Mesendoderm (in vitro differentiated cells): ENCODE measurements at regions not wholly inside any gene's neighbourhood (a gene's known extent, or its start where the extent isn't known, plus 50 kb on each side); places are given as distances from the start of the nearest gene placed in this dataset.
A peak's percentile ranks its signal among the peaks of the same experiment; 100 is the strongest.

ENCODE experiments used
- DNase-seq: peaks from one replicate; pipeline ENCODE4 v3.0.0; 2013
- H2AK5ac ChIP-seq: 2 replicates; pipeline ENCODE4 v1.6.1; 2013; ENCODE audit warnings: low read length, inconsistent platforms
- H2BK120ac ChIP-seq: 2 replicates; pipeline ENCODE4 v1.6.1; 2013; ENCODE audit warnings: low read depth, mild to moderate bottlenecking, low read length, moderate library complexity, mixed read lengths
- H2BK15ac ChIP-seq: replicated peaks from 2 replicates; pipeline ENCODE4 v1.6.1; 2013; ENCODE audit warnings: low read depth, mild to moderate bottlenecking, moderate library complexity
- H2BK5ac ChIP-seq: 2 replicates; pipeline ENCODE4 v1.6.1; 2013; ENCODE audit warnings: low read length, inconsistent platforms
- H3K18ac ChIP-seq: 2 replicates; pipeline ENCODE4 v1.6.1; 2013; ENCODE audit warnings: mild to moderate bottlenecking, low read length, mixed read lengths
- H3K23ac ChIP-seq: one replicate; pipeline ENCODE4 v1.6.1; 2013; ENCODE audit warnings: low read length
- H3K27ac ChIP-seq: 2 replicates; pipeline ENCODE4 v1.5.1; 2013; ENCODE audit warnings: low read depth, mild to moderate bottlenecking, inconsistent platforms, low read length, moderate library complexity
- H3K27me3 ChIP-seq: 2 replicates; pipeline ENCODE4 v1.6.1; 2013; ENCODE audit warnings: low read length, control low read depth, mild to moderate bottlenecking, inconsistent platforms; ENCODE audit not compliant: insufficient read depth, poor library complexity
- H3K36me3 ChIP-seq: 2 replicates; pipeline ENCODE4 v1.6.1; 2013; ENCODE audit warnings: low read length, inconsistent platforms; ENCODE audit not compliant: control insufficient read depth, insufficient read depth
- H3K4ac ChIP-seq: one replicate; pipeline ENCODE4 v1.6.1; 2013; ENCODE audit warnings: low read depth, mild to moderate bottlenecking, low read length, moderate library complexity
- H3K4me1 ChIP-seq: 2 replicates; pipeline ENCODE4 v1.6.1; 2013; ENCODE audit warnings: low read depth, low read length, inconsistent platforms; ENCODE audit not compliant: control insufficient read depth
- H3K4me2 ChIP-seq: 2 replicates; pipeline ENCODE4 v1.6.1; 2013; ENCODE audit warnings: low read length
- H3K4me3 ChIP-seq: 2 replicates; pipeline ENCODE4 v1.5.1; 2013; ENCODE audit warnings: mild to moderate bottlenecking, low read length
- H3K56ac ChIP-seq: one replicate; pipeline ENCODE4 v1.6.1; 2013; ENCODE audit warnings: low read length
- H3K79me1 ChIP-seq: 2 replicates; pipeline ENCODE4 v1.6.1; 2013; ENCODE audit warnings: low read length, inconsistent platforms
- H3K79me2 ChIP-seq: 2 replicates; pipeline ENCODE4 v1.6.1; 2013; ENCODE audit warnings: mild to moderate bottlenecking, low read length; ENCODE audit not compliant: control insufficient read depth, insufficient read depth
- H3K9ac ChIP-seq: 2 replicates; pipeline ENCODE4 v1.6.1; 2013; ENCODE audit warnings: low read length, inconsistent platforms
- H4K5ac ChIP-seq: one replicate; pipeline ENCODE4 v1.6.1; 2013; ENCODE audit warnings: low read length
- H4K8ac ChIP-seq: one replicate; pipeline ENCODE4 v1.6.1; 2013; ENCODE audit warnings: low read depth, mild to moderate bottlenecking, control low read depth, low read length, moderate library complexity
- WGBS: extraction: QIAGEN DNeasy Blood & Tissue Kit; methylation state at CpG from one replicate; pipeline ENCODE4 v1.1.7; 2013; ENCODE audit warnings: low lambda C conversion rate, missing lambda C conversion rate; ENCODE audit not compliant: insufficient coverage; ENCODE audit errors: extremely low coverage; 5-methylcytosine and 5-hydroxymethylcytosine counted together

- Histone ChIP-seq H4K5ac (no peak overlapping the region), H3K4me2 (no peak overlapping the region), H3K56ac (no peak overlapping the region), H2AK5ac (no peak overlapping the region), H2BK5ac (no peak overlapping the region), H3K79me1 (no peaks in the 10 kb centered on the region), H4K8ac (no peak overlapping the region), H3K27me3 (no peaks in the 10 kb centered on the region), H3K23ac (no peak overlapping the region), H3K4ac (no peak overlapping the region), H3K4me1 (no peaks in the 10 kb centered on the region), H2BK15ac (no peak overlapping the region), H2BK120ac (no peak overlapping the region), H3K9ac (no peak overlapping the region), H3K4me3 (no peak overlapping the region), H3K79me2 (no peaks in the 10 kb centered on the region), H3K36me3 (no peaks in the 10 kb centered on the region), H3K27ac (no peak overlapping the region), H3K18ac (no peak overlapping the region)
- peak; percentile 6 for DNase-seq
- WGBS = no CpG with 5 or more reads among the region's 3 CpGs
Observed at GRCh38 chr5:147017191-147017590, 138.6 kb upstream of the PPP2R2B start.

GRCh38 chr5:147017621-147018020 lies 139.1 kb upstream of the PPP2R2B start:
- H3K56ac ChIP-seq = no peak overlapping the region
- H3K18ac ChIP-seq = no peak overlapping the region
- H4K5ac ChIP-seq = no peak overlapping the region
- no peak overlapping the region for H2AK5ac ChIP-seq
- H3K23ac ChIP-seq = no peak overlapping the region
- H3K79me1 ChIP-seq = no peaks in the 10 kb centered on the region
- no peak overlapping the region for H2BK5ac ChIP-seq
- H3K27ac ChIP-seq = no peak overlapping the region
- no peaks in the 10 kb centered on the region for H3K4me1 ChIP-seq
- no peak overlapping the region for H2BK15ac ChIP-seq
- H2BK120ac ChIP-seq = no peak overlapping the region
- no peak overlapping the region for H3K4ac ChIP-seq
- no peak overlapping the region for H4K8ac ChIP-seq
- no peaks in the 10 kb centered on the region for H3K36me3 ChIP-seq
- H3K4me3 ChIP-seq = no peak overlapping the region
- no peaks in the 10 kb centered on the region for H3K27me3 ChIP-seq
- no peak overlapping the region for H3K9ac ChIP-seq
- no peaks in the 10 kb centered on the region for H3K79me2 ChIP-seq
- peak; percentile 73 for DNase-seq
- no peak overlapping the region for H3K4me2 ChIP-seq

- Histone ChIP-seq H3K36me3 (no peaks in the 10 kb centered on the region), H3K79me2 (no peaks in the 10 kb centered on the region), H2AK5ac (no peak overlapping the region), H2BK15ac (no peak overlapping the region), H3K23ac (no peak overlapping the region), H3K27ac (no peak overlapping the region), H3K18ac (no peak overlapping the region), H3K4me1 (no peaks in the 10 kb centered on the region), H3K56ac (no peak overlapping the region), H3K4me3 (no peak overlapping the region), H4K8ac (no peak overlapping the region), H3K4me2 (no peak overlapping the region), H2BK120ac (no peak overlapping the region), H3K27me3 (no peaks in the 10 kb centered on the region), H3K79me1 (no peaks in the 10 kb centered on the region), H3K4ac (no peak overlapping the region), H4K5ac (no peak overlapping the region), H2BK5ac (no peak overlapping the region), H3K9ac (no peak overlapping the region)
- no peak for DNase-seq
- no CpG with 5 or more reads among the region's 1 CpG for WGBS
Observed at GRCh38 chr5:147018812-147019211, 140.3 kb upstream of the PPP2R2B start.

DNA sequence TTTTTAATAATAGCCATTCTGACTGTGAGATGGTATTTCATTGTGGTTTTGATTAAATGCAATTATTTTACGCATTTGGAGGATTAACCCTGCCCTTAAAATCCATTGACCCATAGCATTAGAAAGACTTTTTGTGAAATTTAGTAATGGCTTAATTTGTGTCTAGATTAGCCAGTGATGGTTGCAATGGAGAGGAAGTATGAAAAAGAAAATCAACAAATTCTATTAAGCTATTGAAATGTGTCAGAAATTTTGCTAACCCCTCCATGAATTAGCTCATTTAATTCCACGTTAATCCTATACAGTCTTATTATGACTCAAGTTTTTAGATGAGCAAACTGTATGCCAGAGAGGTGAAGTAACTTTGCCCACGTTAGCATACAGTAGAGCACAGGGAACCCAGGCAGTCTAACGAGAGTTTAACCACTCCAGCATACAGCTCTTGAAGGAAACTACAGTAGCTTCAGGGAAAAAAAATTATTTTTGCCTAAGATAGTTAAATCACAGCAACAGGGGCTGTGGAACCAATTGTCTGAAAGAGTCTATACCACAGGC lies 158.2 kb upstream of the PPP2R2B start:
- no peak overlapping the region for H3K4me2 ChIP-seq
- no peak overlapping the region for H4K8ac ChIP-seq
- no peak overlapping the region for H3K27ac ChIP-seq
- H2BK5ac ChIP-seq = no peak overlapping the region
- H2AK5ac ChIP-seq = no peak overlapping the region
- no peak overlapping the region for H2BK120ac ChIP-seq
- no peak overlapping the region for H3K23ac ChIP-seq
- H4K5ac ChIP-seq = no peak overlapping the region
- WGBS = no CpG with 5 or more reads among the region's 4 CpGs
- peak overlapping the region; percentile 57 for H2BK15ac ChIP-seq
- H3K9ac ChIP-seq = no peak overlapping the region
- H3K18ac ChIP-seq = no peak overlapping the region
- no peak overlapping the region for H3K4me3 ChIP-seq
- DNase-seq = no peak
- no peaks in the 10 kb centered on the region for H3K79me1 ChIP-seq
- H3K4ac ChIP-seq = peak overlapping the region; percentile 36
- H3K79me2 ChIP-seq = no peaks in the 10 kb centered on the region
- H3K56ac ChIP-seq = no peak overlapping the region
- no peaks in the 10 kb centered on the region for H3K27me3 ChIP-seq
- H3K36me3 ChIP-seq = no peaks in the 10 kb centered on the region
- peaks cover 6% of the 10 kb centered on the region for H3K4me1 ChIP-seq

DNA sequence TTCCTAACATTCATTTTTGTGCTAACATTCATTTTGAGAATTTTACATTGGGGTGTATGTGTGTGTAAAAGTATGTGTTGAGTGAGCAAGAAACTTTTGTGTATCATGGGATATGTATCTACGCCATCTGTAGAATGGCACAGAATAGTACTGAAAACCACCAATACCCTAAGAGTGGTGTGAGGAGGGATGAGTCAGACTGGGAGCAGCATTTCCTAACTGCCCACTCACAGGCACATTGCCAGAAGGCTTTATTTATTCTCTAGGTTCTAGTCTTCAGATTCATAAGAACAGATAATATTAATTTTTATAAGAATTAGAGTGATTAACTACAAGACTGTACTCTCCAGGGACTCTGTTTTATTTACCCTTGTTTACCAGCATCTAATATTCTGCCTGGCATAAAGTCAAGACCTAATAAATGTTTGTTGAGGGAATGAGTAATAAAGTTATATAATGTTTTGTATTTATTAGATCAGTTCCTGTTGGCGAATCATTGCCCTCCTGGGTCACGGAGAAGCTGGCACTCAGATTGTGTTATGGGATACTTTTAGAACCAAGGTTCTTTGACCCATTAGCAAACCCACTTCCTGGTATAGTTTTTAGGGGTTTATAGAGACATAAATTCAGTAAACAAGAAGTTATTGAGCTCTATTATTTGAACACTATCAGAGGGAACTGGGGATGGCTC lies 159.1 kb upstream of the PPP2R2B start:
- Histone ChIP-seq H3K79me1 (no peaks in the 10 kb centered on the region), H3K9ac (no peak overlapping the region), H4K8ac (no peak overlapping the region), H3K56ac (no peak overlapping the region), H3K27me3 (no peaks in the 10 kb centered on the region), H4K5ac (no peak overlapping the region), H3K27ac (no peak overlapping the region), H3K4me2 (no peak overlapping the region), H2BK120ac (no peak overlapping the region), H3K18ac (no peak overlapping the region), H2BK5ac (no peak overlapping the region), H2AK5ac (no peak overlapping the region), H3K4me1 (peaks cover 6% of the 10 kb centered on the region), H3K79me2 (no peaks in the 10 kb centered on the region), H2BK15ac (no peak overlapping the region), H3K4ac (no peak overlapping the region), H3K36me3 (no peaks in the 10 kb centered on the region), H3K23ac (no peak overlapping the region), H3K4me3 (no peak overlapping the region)
- WGBS = no CpG with 5 or more reads among the region's 3 CpGs
- no peak for DNase-seq

DNA sequence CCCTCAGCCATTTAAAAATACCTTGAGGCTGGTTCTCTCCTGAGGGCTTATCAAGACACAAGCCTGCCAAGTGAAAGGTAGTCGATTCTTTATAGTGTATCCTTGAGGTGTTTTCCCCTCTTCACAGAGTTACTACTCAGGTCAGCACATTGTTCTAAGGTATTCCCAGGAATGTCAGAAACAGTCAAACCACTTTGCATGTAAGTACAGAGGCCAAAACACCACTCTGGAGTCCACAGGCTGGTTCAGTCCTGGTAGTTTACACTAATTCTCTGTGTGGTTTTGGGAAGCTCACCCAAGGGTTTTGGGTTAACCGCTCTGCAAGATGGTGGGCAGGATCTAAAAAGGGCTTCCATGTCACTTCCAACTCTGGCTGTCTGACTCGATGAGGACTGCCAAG lies 162.3 kb upstream of the PPP2R2B start:
- no peak overlapping the region for H3K23ac ChIP-seq
- no CpG with 5 or more reads among the region's 3 CpGs for WGBS
- no peaks in the 10 kb centered on the region for H3K79me2 ChIP-seq
- H3K27me3 ChIP-seq = no peaks in the 10 kb centered on the region
- peak overlapping the region; percentile 59 for H4K5ac ChIP-seq
- H3K4me1 ChIP-seq = peaks cover 6% of the 10 kb centered on the region
- no peak overlapping the region for H3K4me2 ChIP-seq
- peak overlapping the region; percentile 54 for H2BK120ac ChIP-seq
- no peak overlapping the region for H4K8ac ChIP-seq
- no peak overlapping the region for H3K9ac ChIP-seq
- peak overlapping the region; percentile 29 for H3K18ac ChIP-seq
- peak overlapping the region; percentile 77 for H3K56ac ChIP-seq
- H3K4ac ChIP-seq = peak overlapping the region; percentile 83
- no peaks in the 10 kb centered on the region for H3K79me1 ChIP-seq
- H2AK5ac ChIP-seq = peak overlapping the region; percentile 28
- no peak overlapping the region for H3K4me3 ChIP-seq
- peak; percentile 65 for DNase-seq
- H2BK15ac ChIP-seq = no peak overlapping the region
- no peaks in the 10 kb centered on the region for H3K36me3 ChIP-seq
- peak overlapping the region; percentile 90 for H2BK5ac ChIP-seq
- peak overlapping the region; percentile 77 for H3K27ac ChIP-seq
